RWPE2 (cell line): ENCODE measurements at regions not wholly inside any gene's neighbourhood (a gene's known extent, or its start where the extent isn't known, plus 50 kb on each side); places are given as distances from the start of the nearest gene placed in this dataset.
"Not testable (repeated sequence)": the region's sequence is repeated elsewhere in the genome, so short reads cannot be mapped to it uniquely, and the experiment has no call there.

Experiments used
- ATAC-seq: fragments of 200-7000 bp; cut with Tn5 transposase; 3 replicates; pipeline ENCODE4 v1.9.1; 2021; ENCODE audit warnings: low read depth
- DNase-seq: peaks from one replicate; pipeline ENCODE4 v3.0.0-alpha.2; 2020; ENCODE audit warnings: low spot score
- H3K27ac ChIP-seq: fragments of 450-650 bp; 2 replicates; pipeline ENCODE4 v1.5.1; 2017; ENCODE audit warnings: mild to moderate bottlenecking; ENCODE audit not compliant: poor library complexity, severe bottlenecking
- H3K27me3 ChIP-seq: fragments of 250-450 bp; sonication (Bioruptor Pico); 2 replicates; pipeline ENCODE4 v1.5.1; 2021; ENCODE audit warnings: mild to moderate bottlenecking, moderate library complexity; ENCODE audit not compliant: insufficient read depth, poor library complexity, severe bottlenecking
- H3K36me3 ChIP-seq: fragments of 250-450 bp; sonication (Bioruptor Pico); 2 replicates; pipeline ENCODE4 v1.5.1; 2020; ENCODE audit warnings: low read depth, mild to moderate bottlenecking, moderate library complexity
- H3K4me1 ChIP-seq: fragments of 250-450 bp; sonication (Bioruptor Pico); 2 replicates; pipeline ENCODE4 v1.5.1; 2021; ENCODE audit warnings: mild to moderate bottlenecking, moderate library complexity; ENCODE audit not compliant: insufficient read depth, poor library complexity, severe bottlenecking
- H3K4me3 ChIP-seq: fragments of 250-450 bp; sonication (Bioruptor Pico); 2 replicates; pipeline ENCODE4 v1.5.1; 2021; ENCODE audit warnings: mild to moderate bottlenecking, moderate library complexity; ENCODE audit not compliant: severe bottlenecking
- H3K9me3 ChIP-seq: fragments of 250-450 bp; sonication (Bioruptor Pico); 2 replicates; pipeline ENCODE4 v1.5.1; 2021; ENCODE audit warnings: mild to moderate bottlenecking, moderate library complexity; ENCODE audit not compliant: severe bottlenecking
- TF ChIP-seq, protein P1 (sequence below): fragments of 450-650 bp; IDR thresholded peaks from one replicate; pipeline ENCODE4 v1.5.1; 2017; ENCODE audit warnings: mild to moderate bottlenecking, moderate library complexity; ENCODE audit not compliant: poor library complexity, severe bottlenecking

DNA sequence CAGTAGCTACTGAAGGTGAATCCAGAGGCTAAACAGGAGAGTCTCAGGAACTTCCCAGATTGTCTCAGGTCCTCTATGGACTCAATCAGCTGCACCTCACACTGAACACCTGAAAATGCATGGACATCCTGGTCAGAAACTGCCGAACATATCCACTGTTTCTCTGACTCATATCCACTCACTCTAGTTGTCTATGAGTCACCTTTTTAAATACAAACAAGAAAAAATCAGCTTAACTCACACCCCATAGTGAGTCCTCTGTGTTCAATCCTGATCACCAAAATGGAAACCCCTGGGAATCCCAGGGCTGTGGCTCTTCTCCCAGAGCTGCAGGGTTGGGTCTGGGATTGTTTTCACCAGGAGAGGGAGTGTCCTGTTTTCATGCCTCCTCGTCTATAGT, 556.7 kb downstream of the TMEM121 start:
- DNase-seq, result no peak
- TF ChIP-seq, protein P1, sequence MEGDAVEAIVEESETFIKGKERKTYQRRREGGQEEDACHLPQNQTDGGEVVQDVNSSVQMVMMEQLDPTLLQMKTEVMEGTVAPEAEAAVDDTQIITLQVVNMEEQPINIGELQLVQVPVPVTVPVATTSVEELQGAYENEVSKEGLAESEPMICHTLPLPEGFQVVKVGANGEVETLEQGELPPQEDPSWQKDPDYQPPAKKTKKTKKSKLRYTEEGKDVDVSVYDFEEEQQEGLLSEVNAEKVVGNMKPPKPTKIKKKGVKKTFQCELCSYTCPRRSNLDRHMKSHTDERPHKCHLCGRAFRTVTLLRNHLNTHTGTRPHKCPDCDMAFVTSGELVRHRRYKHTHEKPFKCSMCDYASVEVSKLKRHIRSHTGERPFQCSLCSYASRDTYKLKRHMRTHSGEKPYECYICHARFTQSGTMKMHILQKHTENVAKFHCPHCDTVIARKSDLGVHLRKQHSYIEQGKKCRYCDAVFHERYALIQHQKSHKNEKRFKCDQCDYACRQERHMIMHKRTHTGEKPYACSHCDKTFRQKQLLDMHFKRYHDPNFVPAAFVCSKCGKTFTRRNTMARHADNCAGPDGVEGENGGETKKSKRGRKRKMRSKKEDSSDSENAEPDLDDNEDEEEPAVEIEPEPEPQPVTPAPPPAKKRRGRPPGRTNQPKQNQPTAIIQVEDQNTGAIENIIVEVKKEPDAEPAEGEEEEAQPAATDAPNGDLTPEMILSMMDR, result no peak
- no peak overlapping the region for H3K27ac ChIP-seq
- H3K36me3 ChIP-seq, result no peaks in the 10 kb centered on the region
- H3K4me1 ChIP-seq, result no peaks in the 10 kb centered on the region
- ATAC-seq, result peak; percentile 59; the same call in 1 of the 3 replicates
- H3K9me3 ChIP-seq, result no peaks in the 10 kb centered on the region
- H3K27me3 ChIP-seq, result no peaks in the 10 kb centered on the region
- H3K4me3 ChIP-seq, result no peak overlapping the region

DNA sequence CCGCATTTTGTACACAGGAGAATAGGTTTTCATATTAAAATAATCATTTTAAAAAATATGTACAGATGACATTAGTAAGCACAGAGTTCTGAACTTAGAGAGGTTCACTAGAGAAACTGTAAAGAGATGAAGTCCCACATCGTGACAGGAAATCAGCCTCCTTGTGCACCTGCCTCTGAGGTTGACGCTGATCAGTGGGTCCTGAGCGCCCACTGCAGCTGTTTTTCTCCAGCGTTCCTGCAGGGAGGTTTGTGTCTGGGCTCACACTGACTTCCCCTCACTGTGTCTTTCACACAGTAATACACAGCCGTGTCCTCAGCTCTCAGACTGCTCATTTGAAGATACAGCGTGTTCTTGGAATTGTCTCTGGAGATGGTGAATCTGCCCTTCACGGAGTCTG, 561.5 kb downstream of the TMEM121 start:
- no peak for ATAC-seq
- H3K27ac ChIP-seq, result no peak overlapping the region
- TF ChIP-seq, protein P1, result no peak

DNA sequence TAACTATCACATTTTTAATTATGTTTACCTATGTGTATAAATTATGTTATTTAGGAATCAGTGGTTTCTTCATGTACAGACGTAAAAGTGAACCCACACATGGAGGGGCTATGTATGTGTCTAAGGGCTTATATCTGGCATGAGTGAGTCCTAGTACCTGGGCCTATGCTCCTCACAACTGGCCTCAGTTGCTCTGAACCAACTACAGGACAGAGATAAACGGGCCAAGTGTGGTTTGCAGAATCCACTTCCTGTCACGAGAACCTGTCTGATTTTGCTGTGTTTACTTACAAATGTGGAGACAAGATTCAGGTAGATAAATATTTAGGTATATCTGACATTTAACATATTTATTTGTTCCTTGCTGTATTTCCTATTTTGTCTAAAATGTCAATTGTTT, 562.5 kb downstream of the TMEM121 start:
- not testable (repeated sequence) for ATAC-seq, H3K27me3 ChIP-seq, DNase-seq, H3K36me3 ChIP-seq, H3K4me1 ChIP-seq, H3K27ac ChIP-seq, H3K4me3 ChIP-seq, H3K9me3 ChIP-seq

More for the DNA sequence above, 561.5 kb downstream of the TMEM121 start:
- Histone ChIP-seq H3K36me3 (no peaks in the 10 kb centered on the region), H3K27me3 (no peaks in the 10 kb centered on the region), H3K9me3 (no peaks in the 10 kb centered on the region), H3K4me1 (no peaks in the 10 kb centered on the region), H3K4me3 (no peak overlapping the region)
- no peak for DNase-seq

DNA sequence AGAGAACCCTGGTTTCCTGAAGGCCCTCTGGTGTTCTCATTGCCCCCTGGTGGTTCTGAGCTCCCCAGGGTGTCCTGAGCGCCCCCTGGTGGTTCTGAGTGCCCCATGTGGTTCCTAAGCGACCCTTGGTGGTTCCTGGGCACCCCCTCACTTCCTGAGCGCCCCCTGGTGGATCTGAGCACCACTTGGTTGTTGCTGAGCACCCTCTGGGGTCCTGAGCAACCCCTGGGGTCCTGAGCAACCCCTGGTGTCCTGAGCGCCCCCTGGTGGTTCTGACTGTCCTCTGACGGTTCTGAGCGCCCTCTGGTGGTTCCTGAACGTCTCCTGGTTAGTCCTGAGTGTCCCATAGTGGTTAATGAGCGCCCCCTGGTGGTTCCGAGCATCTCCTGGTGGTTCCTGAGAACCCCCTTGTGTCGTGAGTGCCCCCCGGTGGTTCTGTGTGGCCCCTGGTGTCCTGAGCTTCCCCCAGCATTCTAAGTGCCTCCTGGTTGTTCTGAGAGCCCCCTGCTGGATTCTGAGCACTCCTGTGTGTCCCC, 568.3 kb downstream of the TMEM121 start:
- no peak for ATAC-seq
- no peak overlapping the region for H3K4me3 ChIP-seq
- H3K27me3 ChIP-seq, result no peaks in the 10 kb centered on the region
- H3K27ac ChIP-seq, result no peak overlapping the region
- H3K4me1 ChIP-seq, result no peaks in the 10 kb centered on the region
- no peaks in the 10 kb centered on the region for H3K36me3 ChIP-seq
- H3K9me3 ChIP-seq, result no peaks in the 10 kb centered on the region
- TF ChIP-seq, protein P1, result no peak
- DNase-seq, result no peak

DNA sequence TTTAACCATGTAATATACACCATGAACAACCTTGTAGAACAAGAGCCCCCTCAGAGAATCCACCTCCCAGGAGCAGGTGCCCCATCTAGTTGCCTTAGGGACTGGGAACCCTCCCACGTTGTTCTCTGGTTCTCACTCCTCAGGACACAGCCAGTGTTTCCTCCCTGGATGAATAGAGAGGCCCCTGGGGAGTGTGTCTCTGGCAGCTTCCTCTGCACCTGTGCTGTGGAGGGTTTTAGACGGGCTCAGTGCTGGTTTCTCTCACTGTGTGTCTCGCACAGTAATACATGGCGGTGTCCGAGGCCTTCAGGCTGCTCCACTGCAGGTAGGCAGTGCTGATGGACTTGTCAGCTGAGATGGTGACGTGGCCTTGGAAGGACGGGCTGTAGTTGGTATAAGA, 581.3 kb downstream of the TMEM121 start:
- TF ChIP-seq, protein P1, result no peak
- H3K4me3 ChIP-seq, result no peak overlapping the region
- no peaks in the 10 kb centered on the region for H3K9me3 ChIP-seq
- H3K4me1 ChIP-seq, result no peaks in the 10 kb centered on the region
- H3K27ac ChIP-seq, result no peak overlapping the region
- H3K36me3 ChIP-seq, result no peaks in the 10 kb centered on the region
- ATAC-seq (no peak), DNase-seq (no peak)
- H3K27me3 ChIP-seq, result no peaks in the 10 kb centered on the region
